MCF 10A (cell line): ENCODE measurements at regions not wholly inside any gene's neighbourhood (a gene's known extent, or its start where the extent isn't known, plus 50 kb on each side); places are given as distances from the start of the nearest gene placed in this dataset.

Experiments
- BruUV-seq: library from RNA; stranded (reverse); fragments of 400-500 nt; replicated peaks from 2 replicates; lab custom pipeline; 2021; lab: Mats Ljungman, UMichigan
- CTCF ChIA-PET: fragments of 300-600 bp; sonication (Branson Sonifier 250); formaldehyde crosslinking; extraction: SDS; loops from one replicate; lab custom pipeline; 2021; ENCODE audit warnings: antibody characterized with exemption, inconsistent platforms; lab: Yijun Ruan, JAX
- POLR2A ChIA-PET: fragments of 300-600, 350-650 bp; sonication (Branson Sonifier 250); formaldehyde crosslinking; extraction: SDS; loops from one replicate; lab custom pipeline; 2020; ENCODE audit warnings: antibody characterized with exemption, inconsistent platforms; lab: Yijun Ruan, JAX
- DNase-seq: peaks from one replicate; pipeline ENCODE4 v3.0.0-alpha.2; 2018; ENCODE audit not compliant: unreplicated experiment
- H3K27ac Mint-ChIP-seq: one replicate; pipeline ENCODE4 v1.8.0; 2022; ENCODE audit warnings: mild to moderate bottlenecking, low read depth, mixed read lengths; ENCODE audit not compliant: unreplicated experiment
- H3K27me3 Mint-ChIP-seq: one replicate; pipeline ENCODE4 v1.8.0; 2022; ENCODE audit warnings: mixed read lengths; ENCODE audit not compliant: insufficient read depth, unreplicated experiment
- H3K36me3 Mint-ChIP-seq: one replicate; pipeline ENCODE4 v1.8.0; 2022; ENCODE audit warnings: mild to moderate bottlenecking, moderate library complexity, mixed read lengths; ENCODE audit not compliant: insufficient read depth, unreplicated experiment
- H3K4me1 Mint-ChIP-seq: one replicate; pipeline ENCODE4 v1.8.0; 2022; ENCODE audit warnings: mixed read lengths; ENCODE audit not compliant: insufficient read depth, unreplicated experiment
- H3K4me3 Mint-ChIP-seq: one replicate; pipeline ENCODE4 v1.8.0; 2022; ENCODE audit warnings: mild to moderate bottlenecking, moderate library complexity, mixed read lengths; ENCODE audit not compliant: unreplicated experiment
- H3K9me3 Mint-ChIP-seq: one replicate; pipeline ENCODE4 v1.8.0; 2022; ENCODE audit warnings: mixed read lengths; ENCODE audit not compliant: unreplicated experiment
- intact Hi-C: fragments of 100-400 bp; cut with micrococcal nuclease; formaldehyde crosslinking; loops from 2 replicates; pipeline ENCODE4 v1.14.1; 2022
- TF ChIP-seq, protein P1 (sequence below): fragments of 200-600 bp; IDR thresholded peaks from one replicate; pipeline ENCODE4 v1.8.0; 2022; ENCODE audit warnings: antibody characterized with exemption, mild to moderate bottlenecking; ENCODE audit not compliant: unreplicated experiment

DNA sequence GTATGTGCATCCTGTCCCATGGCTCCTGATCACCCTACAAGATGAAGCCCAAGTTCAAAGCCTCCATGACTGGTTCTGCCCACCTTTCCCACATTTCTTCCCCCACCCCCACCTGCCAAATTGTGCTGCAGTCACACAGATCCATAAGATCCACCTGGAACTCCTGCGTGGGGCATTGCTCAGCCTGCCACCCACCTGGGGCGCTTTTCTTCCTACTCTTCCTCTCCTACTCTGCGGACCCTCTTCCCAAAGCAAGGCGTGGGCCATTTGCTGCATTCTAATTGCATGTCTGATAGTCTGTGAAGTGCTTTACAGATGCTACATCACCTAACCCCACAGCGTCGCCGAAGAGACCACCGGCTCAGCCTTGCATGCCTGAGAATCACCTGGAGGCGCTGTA is 402.4 kb upstream of the ID2 start:
- Mint-ChIP-seq H3K36me3 (no peaks in the 10 kb centered on the region), H3K4me1 (no peaks in the 10 kb centered on the region), H3K27ac (no peak overlapping the region), H3K4me3 (no peak overlapping the region), H3K27me3 (no peaks in the 10 kb centered on the region), H3K9me3 (peaks cover 17% of the 10 kb centered on the region)
- ChIA-PET POLR2A (no interaction called here), CTCF (interaction anchor here (0.5 kb wide), 1 partner anchor 542 kb away, joined by 3 read pairs; no protein-coding TSS in a partner anchor)
- intact Hi-C loops = no loop called here
- BruUV-seq = no TSS peak
- no peak for DNase-seq
- TF ChIP-seq, protein P1, sequence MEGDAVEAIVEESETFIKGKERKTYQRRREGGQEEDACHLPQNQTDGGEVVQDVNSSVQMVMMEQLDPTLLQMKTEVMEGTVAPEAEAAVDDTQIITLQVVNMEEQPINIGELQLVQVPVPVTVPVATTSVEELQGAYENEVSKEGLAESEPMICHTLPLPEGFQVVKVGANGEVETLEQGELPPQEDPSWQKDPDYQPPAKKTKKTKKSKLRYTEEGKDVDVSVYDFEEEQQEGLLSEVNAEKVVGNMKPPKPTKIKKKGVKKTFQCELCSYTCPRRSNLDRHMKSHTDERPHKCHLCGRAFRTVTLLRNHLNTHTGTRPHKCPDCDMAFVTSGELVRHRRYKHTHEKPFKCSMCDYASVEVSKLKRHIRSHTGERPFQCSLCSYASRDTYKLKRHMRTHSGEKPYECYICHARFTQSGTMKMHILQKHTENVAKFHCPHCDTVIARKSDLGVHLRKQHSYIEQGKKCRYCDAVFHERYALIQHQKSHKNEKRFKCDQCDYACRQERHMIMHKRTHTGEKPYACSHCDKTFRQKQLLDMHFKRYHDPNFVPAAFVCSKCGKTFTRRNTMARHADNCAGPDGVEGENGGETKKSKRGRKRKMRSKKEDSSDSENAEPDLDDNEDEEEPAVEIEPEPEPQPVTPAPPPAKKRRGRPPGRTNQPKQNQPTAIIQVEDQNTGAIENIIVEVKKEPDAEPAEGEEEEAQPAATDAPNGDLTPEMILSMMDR = no peak

DNA sequence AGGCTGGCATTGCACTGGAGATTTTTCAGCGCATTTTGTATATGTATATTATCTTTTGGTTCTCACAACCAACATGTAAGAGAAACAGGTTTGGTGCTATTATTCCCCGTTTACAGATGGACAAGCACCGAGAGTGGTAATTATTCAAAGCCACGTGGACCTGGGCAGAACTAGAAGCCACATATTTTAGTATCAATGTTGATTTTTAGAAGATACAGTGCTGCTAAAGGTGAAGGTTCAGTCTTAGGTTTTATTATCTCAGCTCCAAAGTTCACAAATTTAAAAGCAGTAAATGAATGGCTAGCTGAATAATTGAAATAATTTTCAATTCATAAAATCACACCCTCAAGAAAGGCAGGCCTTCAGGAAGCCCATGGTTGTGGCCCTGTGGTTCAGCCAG is 400.6 kb upstream of the ID2 start:
- CTCF ChIA-PET = no interaction called here
- Mint-ChIP-seq H3K36me3 (no peaks in the 10 kb centered on the region), H3K4me3 (no peak overlapping the region), H3K9me3 (peaks cover 9% of the 10 kb centered on the region), H3K27me3 (no peaks in the 10 kb centered on the region), H3K27ac (no peak overlapping the region), H3K4me1 (no peaks in the 10 kb centered on the region)
- TF ChIP-seq, protein P1 = no peak
- DNase-seq = no peak
- intact Hi-C loops = no loop called here
- POLR2A ChIA-PET = no interaction called here
- BruUV-seq = no TSS peak

DNA sequence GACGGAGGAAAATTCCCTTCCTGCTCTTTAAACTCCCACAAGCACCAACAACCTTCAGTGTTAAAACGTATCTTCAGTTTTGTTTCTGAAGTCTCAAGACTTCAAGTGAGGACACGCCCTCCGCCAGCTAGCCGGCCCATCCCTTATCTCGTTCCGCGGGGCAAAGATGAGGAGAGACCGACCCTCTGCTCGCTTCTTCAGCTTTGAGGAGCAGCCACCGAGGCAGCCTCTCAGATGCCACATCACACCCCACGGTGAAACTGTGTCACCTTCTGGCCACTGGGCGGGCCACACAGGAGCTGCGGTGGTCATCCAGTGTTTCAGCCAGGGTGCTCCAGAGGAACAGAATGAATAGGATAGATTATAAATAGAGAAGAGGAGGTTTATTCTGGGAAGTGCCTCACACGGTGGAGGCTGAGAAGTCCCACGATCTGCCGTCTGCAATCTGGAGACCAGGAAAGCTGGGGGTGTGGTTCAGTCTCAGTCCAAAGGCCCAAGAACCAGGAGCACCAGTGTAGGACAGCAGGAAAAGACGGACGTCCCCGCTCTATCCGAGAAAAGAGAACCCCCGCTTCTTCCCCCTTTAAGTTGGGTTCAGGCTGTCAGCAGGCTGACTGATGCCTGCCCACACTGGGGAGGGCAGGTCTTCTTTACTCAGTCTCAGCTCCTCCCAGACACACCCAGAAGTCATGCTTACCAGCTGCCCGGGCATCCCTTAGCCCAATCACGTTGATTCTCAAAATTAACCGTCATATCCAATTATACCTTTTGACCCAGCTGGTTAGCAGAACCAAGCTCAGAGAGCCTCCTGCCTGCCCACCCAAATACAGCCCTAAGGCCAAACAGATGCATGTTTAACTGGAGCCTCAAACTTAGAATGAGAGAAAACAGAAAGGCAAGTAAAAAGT is 399.7 kb upstream of the ID2 start:
- Mint-ChIP-seq H3K9me3 (peaks cover 14% of the 10 kb centered on the region), H3K4me3 (no peak overlapping the region), H3K27ac (no peak overlapping the region), H3K36me3 (no peaks in the 10 kb centered on the region), H3K4me1 (no peaks in the 10 kb centered on the region), H3K27me3 (no peaks in the 10 kb centered on the region)
- DNase-seq = no peak
- intact Hi-C loops = no loop called here
- BruUV-seq = no TSS peak
- ChIA-PET POLR2A (no interaction called here), CTCF (interaction anchor here (0.6 kb wide), 1 partner anchor 404 kb away, joined by 5 read pairs; no protein-coding TSS in a partner anchor)
- TF ChIP-seq, protein P1 = no peak

DNA sequence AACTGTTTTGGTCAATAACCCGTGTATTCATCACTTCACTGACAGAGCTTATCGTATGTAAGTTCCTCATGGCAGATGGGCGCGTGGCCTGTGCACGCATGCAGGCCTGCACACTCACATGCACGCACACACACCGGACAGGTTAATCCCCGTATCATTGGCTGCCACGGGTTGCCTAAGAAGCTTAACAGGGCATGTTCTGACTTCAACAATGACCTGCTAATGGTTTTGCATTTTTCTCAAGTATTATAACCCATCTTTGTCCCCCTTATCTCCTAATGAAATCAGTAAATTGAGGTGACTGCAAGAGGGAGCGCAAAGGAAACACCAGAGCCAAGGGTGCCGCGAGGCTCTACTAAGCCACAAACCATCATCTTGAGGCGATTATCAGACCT is 399.0 kb upstream of the ID2 start:
- intact Hi-C loops = no loop called here
- CTCF ChIA-PET = interaction anchor here (0.7 kb wide), 1 partner anchor 224 kb away, joined by 3 read pairs; no protein-coding TSS in a partner anchor
- no peak for DNase-seq

More for the DNA sequence above, 399.0 kb upstream of the ID2 start:
- Mint-ChIP-seq H3K4me3 (no peak overlapping the region), H3K4me1 (no peaks in the 10 kb centered on the region), H3K27ac (no peak overlapping the region), H3K9me3 (peaks cover 14% of the 10 kb centered on the region), H3K27me3 (no peaks in the 10 kb centered on the region), H3K36me3 (no peaks in the 10 kb centered on the region)
- BruUV-seq = no TSS peak
- TF ChIP-seq, protein P1 = no peak
- POLR2A ChIA-PET = no interaction called here
